CD4-positive, alpha-beta memory T cell (primary cell): ENCODE measurements at regions not wholly inside any gene's neighbourhood (a gene's known extent, or its start where the extent isn't known, plus 50 kb on each side); places are given as distances from the start of the nearest gene placed in this dataset.
"Not testable (repeated sequence)": the region's sequence is repeated elsewhere in the genome, so short reads cannot be mapped to it uniquely, and the experiment has no call there.

ENCODE experiments used
- CTCF ChIA-PET: fragments of 350-600 bp; sonication (Branson Sonifier 250); formaldehyde crosslinking; loops from one replicate; lab custom pipeline; 2021; ENCODE audit warnings: inconsistent platforms; ENCODE audit not compliant: partially characterized antibody; lab: Charles Lee
- POLR2A ChIA-PET: fragments of 350-600 bp; sonication (Branson Sonifier 250); formaldehyde crosslinking; loops from one replicate; lab custom pipeline; 2021; ENCODE audit not compliant: partially characterized antibody; lab: Charles Lee
- DNase-seq, 5 donors: peaks; one replicate each; pipeline versions ENCODE4 v3.0.0 to v3.0.0-alpha.2; 2020 to 2022; ENCODE audit warnings: mixed read lengths in 1 of 5
- H3K27ac ChIP-seq: one replicate; pipeline ENCODE4 v1.7.0; 2013; ENCODE audit warnings: low read depth, low read length
- H3K27me3 ChIP-seq: 2 replicates; pipeline ENCODE4 v1.7.0; 2013; ENCODE audit warnings: mild to moderate bottlenecking, low read length, moderate library complexity; ENCODE audit not compliant: insufficient read depth
- H3K36me3 ChIP-seq: 2 replicates; pipeline ENCODE4 v1.7.0; 2013; ENCODE audit warnings: mild to moderate bottlenecking, low read length, moderate library complexity; ENCODE audit not compliant: insufficient read depth
- H3K4me1 ChIP-seq: 2 replicates; pipeline ENCODE4 v1.7.0; 2013; ENCODE audit warnings: mild to moderate bottlenecking, low read length, moderate library complexity; ENCODE audit not compliant: insufficient read depth
- H3K4me3 ChIP-seq, 2 donors: one replicate each; pipeline ENCODE4 v1.7.0; 2013; ENCODE audit warnings: low read length in 2 of 2, mild to moderate bottlenecking in 1 of 2
- H3K9me3 ChIP-seq, 2 donors: one replicate each; pipeline ENCODE4 v1.7.0; 2013; ENCODE audit warnings: low read length in 2 of 2, control low read depth in 1 of 2; ENCODE audit not compliant: control insufficient read depth in 1 of 2
- H3K27ac Mint-ChIP-seq, 7 donors: one replicate each; pipeline ENCODE4 v1.8.0; 2020 to 2021; ENCODE audit warnings: mixed read lengths in 7 of 7, mild to moderate bottlenecking in 6 of 7, inconsistent platforms in 3 of 7, moderate library complexity in 3 of 7
- H3K27me3 Mint-ChIP-seq, 2 donors: one replicate each; pipeline ENCODE4 v1.8.0; 2020 to 2021; ENCODE audit warnings: mixed read lengths in 2 of 2
- H3K36me3 Mint-ChIP-seq, 2 donors: one replicate each; pipeline ENCODE4 v1.8.0; 2020 to 2021; ENCODE audit warnings: mixed read lengths in 2 of 2, inconsistent platforms in 1 of 2, mild to moderate bottlenecking in 1 of 2
- H3K4me1 Mint-ChIP-seq, 4 donors: one replicate each; pipeline ENCODE4 v1.8.0; 2020 to 2021; ENCODE audit warnings: mixed read lengths in 4 of 4, mild to moderate bottlenecking in 1 of 4
- H3K4me3 Mint-ChIP-seq, 8 donors: one replicate each; pipeline ENCODE4 v1.8.0; 2020 to 2021; ENCODE audit warnings: mixed read lengths in 8 of 8, mild to moderate bottlenecking in 7 of 8, moderate library complexity in 6 of 8, inconsistent platforms in 3 of 8
- H3K9me3 Mint-ChIP-seq, 8 donors: one replicate each; pipeline ENCODE4 v1.8.0; 2020 to 2021; ENCODE audit warnings: mixed read lengths in 8 of 8, mild to moderate bottlenecking in 5 of 8, inconsistent platforms in 3 of 8, moderate library complexity in 1 of 8
- intact Hi-C: fragments of 100-400 bp; cut with micrococcal nuclease; formaldehyde crosslinking; loops from one replicate; pipeline ENCODE4 v1.15.1; 2023

DNA sequence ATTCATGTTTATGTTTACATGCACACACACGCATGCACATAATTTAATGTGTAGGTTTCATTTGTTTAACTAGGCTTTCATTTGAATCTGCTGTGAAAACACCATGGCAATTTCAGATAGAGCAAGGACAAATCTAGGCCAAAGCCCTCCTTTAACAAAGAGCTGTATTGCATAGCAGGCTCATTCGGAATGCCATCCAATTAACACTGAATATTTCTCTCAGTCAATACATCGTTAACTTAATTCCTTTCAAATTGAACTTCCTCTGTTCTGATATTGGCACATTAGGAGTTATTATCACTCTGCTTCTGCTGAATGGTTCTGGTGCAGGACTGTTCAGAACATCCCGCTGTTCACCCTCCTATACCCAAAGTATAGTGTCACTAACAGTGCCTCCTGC, 435.1 kb upstream of the CDH20 start:
- Histone ChIP-seq H3K36me3 (no peaks in the 10 kb centered on the region), H3K9me3 (no peaks in the 10 kb centered on the region), H3K4me1 (no peaks in the 10 kb centered on the region), H3K27ac (no peak overlapping the region), H3K4me3 (no peak overlapping the region), H3K27me3 (no peaks in the 10 kb centered on the region)
- ChIA-PET CTCF (no interaction called here), POLR2A (no interaction called here)
- no peak overlapping the region for H3K27ac Mint-ChIP-seq
- no peaks in the 10 kb centered on the region for H3K4me1 Mint-ChIP-seq
- H3K36me3 Mint-ChIP-seq: no peaks in the 10 kb centered on the region
- peaks cover 0 to 11% (median 4%) of the 10 kb centered on the region in 8 donors for H3K9me3 Mint-ChIP-seq
- no peaks in the 10 kb centered on the region for H3K27me3 Mint-ChIP-seq
- no peak overlapping the region for H3K4me3 Mint-ChIP-seq
- intact Hi-C loops: no loop called here
- no peak for DNase-seq

DNA sequence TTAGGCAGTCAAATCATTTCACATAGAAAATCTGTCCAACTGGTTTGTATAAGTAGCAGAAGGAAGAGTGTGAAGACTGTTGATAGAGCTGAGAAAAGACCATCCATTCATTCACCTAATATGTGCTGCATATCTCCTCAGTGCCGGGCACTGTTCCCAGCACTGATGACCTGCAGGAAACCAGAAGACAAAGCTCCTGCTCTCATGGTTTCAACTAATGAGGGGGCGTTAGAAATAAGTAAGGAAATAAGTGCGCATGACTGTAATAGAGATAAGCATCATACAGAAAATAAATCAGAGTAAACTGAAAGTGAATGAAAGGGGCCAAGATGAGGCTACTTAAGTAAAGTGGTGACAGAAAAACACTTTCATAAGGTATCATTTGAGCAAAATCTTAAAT, 427.5 kb upstream of the CDH20 start:
- H3K4me3 ChIP-seq: no peak overlapping the region
- no peaks in the 10 kb centered on the region for H3K9me3 ChIP-seq
- H3K27me3 ChIP-seq: no peaks in the 10 kb centered on the region
- no peak overlapping the region for H3K27ac ChIP-seq
- POLR2A ChIA-PET: no interaction called here
- H3K4me1 Mint-ChIP-seq: no peaks in the 10 kb centered on the region
- peaks cover 0 to 14% (median 7%) of the 10 kb centered on the region in 8 donors for H3K9me3 Mint-ChIP-seq
- no peaks in the 10 kb centered on the region for H3K27me3 Mint-ChIP-seq
- H3K4me3 Mint-ChIP-seq: no peak overlapping the region
- CTCF ChIA-PET: no interaction called here
- H3K4me1 ChIP-seq: no peaks in the 10 kb centered on the region
- intact Hi-C loops: no loop called here
- no peak overlapping the region for H3K27ac Mint-ChIP-seq
- H3K36me3 ChIP-seq: no peaks in the 10 kb centered on the region
- no peak for DNase-seq
- no peaks in the 10 kb centered on the region for H3K36me3 Mint-ChIP-seq

DNA sequence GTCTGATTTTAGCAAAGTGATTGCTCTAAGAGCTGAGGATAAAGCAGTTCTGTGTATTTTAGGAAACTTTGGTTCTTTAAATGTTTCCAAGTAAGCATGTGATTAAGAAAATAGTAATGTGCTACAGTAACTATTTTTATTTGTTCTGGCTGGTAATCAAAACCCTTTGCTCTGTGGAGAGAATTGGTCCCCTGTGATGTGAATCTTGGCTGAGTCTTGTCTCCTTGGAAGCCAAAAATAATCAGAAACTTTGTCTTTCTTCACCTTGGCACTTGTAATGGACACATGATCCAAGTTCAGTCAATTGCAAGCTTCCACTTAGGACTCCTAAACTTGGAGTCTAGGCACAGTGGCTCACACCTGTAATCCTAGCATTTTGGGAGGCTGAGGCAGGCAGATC, 422.7 kb upstream of the CDH20 start:
- intact Hi-C loops: no loop called here
- DNase-seq: no peak
- Histone ChIP-seq H3K27ac (no peak overlapping the region), H3K9me3 (no peaks in the 10 kb centered on the region), H3K36me3 (no peaks in the 10 kb centered on the region), H3K27me3 (no peaks in the 10 kb centered on the region), H3K4me1 (no peaks in the 10 kb centered on the region), H3K4me3 (no peak overlapping the region)
- Mint-ChIP-seq H3K9me3 (peaks cover 0 to 22% (median 6%) of the 10 kb centered on the region in 8 donors), H3K36me3 (no peaks in the 10 kb centered on the region), H3K4me3 (no peak overlapping the region), H3K27ac (no peak overlapping the region), H3K4me1 (no peaks in the 10 kb centered on the region), H3K27me3 (no peaks in the 10 kb centered on the region)
- CTCF ChIA-PET: no interaction called here
- POLR2A ChIA-PET: no interaction called here

DNA sequence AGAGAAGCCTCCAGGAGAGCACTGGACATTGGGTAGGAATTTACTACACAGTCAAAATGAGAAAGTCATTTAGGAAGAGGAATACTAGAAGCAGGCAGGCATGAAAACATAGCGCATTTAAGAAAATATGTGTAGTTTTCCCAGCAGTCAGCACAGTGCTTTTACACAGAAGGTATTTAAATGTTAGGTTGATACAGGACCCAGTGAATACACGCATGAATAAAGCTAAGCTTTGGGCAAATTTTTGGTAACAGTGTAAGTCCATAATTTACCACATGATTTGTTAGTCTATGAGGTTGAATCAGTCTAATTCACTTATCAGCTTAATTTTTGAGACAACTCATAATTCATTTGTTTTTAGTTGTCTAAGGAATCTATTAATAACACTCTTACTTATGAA, 421.7 kb upstream of the CDH20 start:
- no peak for DNase-seq
- Histone ChIP-seq H3K27ac (no peak overlapping the region), H3K4me1 (no peaks in the 10 kb centered on the region), H3K36me3 (no peaks in the 10 kb centered on the region), H3K27me3 (no peaks in the 10 kb centered on the region), H3K9me3 (no peaks in the 10 kb centered on the region), H3K4me3 (no peak overlapping the region)
- intact Hi-C loops: no loop called here
- Mint-ChIP-seq H3K36me3 (no peaks in the 10 kb centered on the region), H3K4me3 (no peak overlapping the region), H3K27me3 (no peaks in the 10 kb centered on the region), H3K4me1 (no peaks in the 10 kb centered on the region), H3K27ac (no peak overlapping the region), H3K9me3 (peaks cover 0 to 20% (median 4%) of the 10 kb centered on the region in 8 donors)
- POLR2A ChIA-PET: no interaction called here
- CTCF ChIA-PET: no interaction called here

DNA sequence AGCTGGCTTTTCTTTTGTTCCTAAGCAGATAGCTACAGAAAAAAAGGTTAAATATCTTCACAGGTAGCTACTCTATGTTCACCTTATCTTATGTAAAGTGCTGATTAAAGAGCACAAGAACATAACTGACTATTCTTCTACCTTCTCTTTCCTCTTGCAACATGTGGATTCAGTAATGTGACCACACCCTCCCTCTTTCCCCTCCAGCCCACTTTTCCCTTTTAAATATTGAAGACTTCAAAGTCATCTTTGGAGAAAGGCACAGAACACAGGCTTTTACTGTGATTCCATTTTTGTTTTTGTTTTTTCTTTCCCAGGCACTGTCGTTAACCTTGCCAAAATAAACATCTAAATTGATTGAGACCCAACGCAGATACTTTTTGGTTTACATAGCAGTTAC, 418.1 kb upstream of the CDH20 start:
- no peaks in the 10 kb centered on the region for H3K4me1 ChIP-seq
- H3K4me1 Mint-ChIP-seq: no peaks in the 10 kb centered on the region
- H3K27ac Mint-ChIP-seq: no peak overlapping the region
- H3K9me3 Mint-ChIP-seq: peaks cover 0 to 16% (median 4%) of the 10 kb centered on the region in 8 donors
- no peaks in the 10 kb centered on the region for H3K27me3 ChIP-seq
- no peaks in the 10 kb centered on the region for H3K9me3 ChIP-seq
- no peaks in the 10 kb centered on the region for H3K36me3 Mint-ChIP-seq
- intact Hi-C loops: no loop called here
- no peak overlapping the region for H3K4me3 ChIP-seq
- H3K36me3 ChIP-seq: no peaks in the 10 kb centered on the region
- ChIA-PET POLR2A (no interaction called here), CTCF (interaction anchor here (0.7 kb wide), 1 partner anchor 80 kb away, joined by 3 read pairs; no protein-coding TSS in a partner anchor)
- H3K4me3 Mint-ChIP-seq: no peak overlapping the region
- H3K27me3 Mint-ChIP-seq: no peaks in the 10 kb centered on the region
- no peak overlapping the region for H3K27ac ChIP-seq
- DNase-seq: no peak

DNA sequence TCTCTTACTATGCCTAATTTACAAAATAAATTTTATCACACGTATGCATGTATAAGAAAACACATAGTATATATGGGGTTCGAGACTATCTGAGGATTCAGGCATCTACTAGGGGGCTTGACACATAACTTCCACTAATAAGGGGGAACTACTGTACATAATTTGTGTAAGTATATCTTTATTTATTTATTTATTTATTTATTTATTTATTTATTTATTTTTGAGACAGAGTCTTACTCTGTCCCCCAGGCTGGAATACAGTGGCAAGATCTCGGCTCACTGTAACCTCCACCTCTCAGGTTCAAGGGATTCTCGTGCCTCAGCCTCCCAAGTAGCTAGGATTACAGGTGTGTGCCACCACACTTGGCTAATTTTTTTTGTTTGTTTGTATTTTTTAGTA, 414.4 kb upstream of the CDH20 start:
- DNase-seq, H3K36me3 ChIP-seq, H3K9me3 Mint-ChIP-seq, H3K9me3 ChIP-seq, H3K4me3 Mint-ChIP-seq, H3K4me1 Mint-ChIP-seq, H3K4me3 ChIP-seq, intact Hi-C loops, H3K27me3 Mint-ChIP-seq, CTCF ChIA-PET, H3K27ac ChIP-seq, POLR2A ChIA-PET, H3K27me3 ChIP-seq, H3K36me3 Mint-ChIP-seq, H3K4me1 ChIP-seq, H3K27ac Mint-ChIP-seq: not testable (repeated sequence)

DNA sequence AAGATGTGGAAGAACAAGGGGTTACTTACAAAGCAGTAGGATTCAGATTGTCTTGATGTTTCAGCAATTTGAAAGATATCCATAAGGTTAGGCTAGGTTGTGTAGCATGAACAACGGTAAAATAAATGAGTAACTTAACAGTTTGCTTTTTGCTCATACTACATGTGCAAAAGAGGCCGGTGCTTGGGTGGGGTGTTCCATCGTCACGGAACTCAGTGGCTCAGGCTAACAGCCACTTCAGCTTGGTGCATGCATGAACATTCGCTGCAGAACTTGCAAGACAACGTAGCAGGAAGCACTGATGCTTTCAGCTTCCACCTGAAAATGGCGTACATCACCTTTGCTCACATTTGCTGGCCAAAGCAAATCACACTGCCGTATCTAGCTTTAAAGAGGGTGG, 407.3 kb upstream of the CDH20 start:
- Mint-ChIP-seq H3K4me3 (no peak overlapping the region), H3K27me3 (no peaks in the 10 kb centered on the region), H3K36me3 (no peaks in the 10 kb centered on the region), H3K4me1 (no peaks in the 10 kb centered on the region), H3K27ac (no peak overlapping the region), H3K9me3 (peaks cover 0 to 11% (median 7%) of the 10 kb centered on the region in 8 donors)
- no peak overlapping the region for H3K27ac ChIP-seq
- intact Hi-C loops: no loop called here
- no peaks in the 10 kb centered on the region for H3K36me3 ChIP-seq
- no peaks in the 10 kb centered on the region for H3K4me1 ChIP-seq
- ChIA-PET CTCF (no interaction called here), POLR2A (no interaction called here)
- DNase-seq: no peak
- H3K27me3 ChIP-seq: no peaks in the 10 kb centered on the region
- no peaks in the 10 kb centered on the region for H3K9me3 ChIP-seq
- no peak overlapping the region for H3K4me3 ChIP-seq

DNA sequence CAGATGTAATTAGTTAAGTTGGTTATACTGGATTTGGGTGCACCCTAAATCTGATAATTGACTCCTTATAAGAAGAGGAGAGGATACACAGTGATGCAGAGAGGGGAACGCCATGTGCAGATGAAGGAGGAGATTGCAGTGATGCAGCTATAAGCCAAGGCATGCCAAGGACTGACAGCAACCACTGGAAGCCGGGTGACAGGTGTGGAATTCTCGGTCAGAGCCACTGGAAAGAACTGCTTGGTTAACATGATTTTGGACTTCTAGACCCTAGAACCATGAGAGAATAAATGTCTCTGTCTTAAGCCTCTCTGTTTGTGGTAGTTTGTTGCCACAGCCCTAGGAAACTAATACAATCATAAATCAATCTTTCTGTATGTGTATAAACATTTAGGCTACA, 403.3 kb upstream of the CDH20 start:
- Mint-ChIP-seq H3K4me3 (no peak overlapping the region), H3K9me3 (peaks cover 0 to 17% (median 7%) of the 10 kb centered on the region in 8 donors), H3K27ac (no peak overlapping the region), H3K36me3 (no peaks in the 10 kb centered on the region), H3K27me3 (no peaks in the 10 kb centered on the region), H3K4me1 (no peaks in the 10 kb centered on the region)
- POLR2A ChIA-PET: no interaction called here
- H3K4me3 ChIP-seq: no peak overlapping the region
- H3K9me3 ChIP-seq: no peaks in the 10 kb centered on the region
- CTCF ChIA-PET: no interaction called here
- intact Hi-C loops: no loop called here
- no peaks in the 10 kb centered on the region for H3K36me3 ChIP-seq
- no peak overlapping the region for H3K27ac ChIP-seq
- H3K27me3 ChIP-seq: no peaks in the 10 kb centered on the region
- no peak for DNase-seq
- no peaks in the 10 kb centered on the region for H3K4me1 ChIP-seq
